Progenitor cell of endocrine pancreas (in vitro differentiated cells): ENCODE measurements at regions not wholly inside any gene's neighbourhood (a gene's known extent, or its start where the extent isn't known, plus 50 kb on each side); places are given as distances from the start of the nearest gene placed in this dataset.
"Not testable (repeated sequence)": the region's sequence is repeated elsewhere in the genome, so short reads cannot be mapped to it uniquely, and the experiment has no call there.

ENCODE experiments used
- DNase-seq: peaks from one replicate; pipeline ENCODE4 v3.0.0; 2021; ENCODE audit warnings: low spot score; ENCODE audit not compliant: unreplicated experiment
- H3K27ac Mint-ChIP-seq: 2 replicates; pipeline ENCODE4 v1.8.0; 2021; ENCODE audit warnings: mild to moderate bottlenecking, moderate library complexity, mixed read lengths
- H3K27me3 Mint-ChIP-seq: 2 replicates; pipeline ENCODE4 v1.8.0; 2021; ENCODE audit warnings: mixed read lengths
- H3K36me3 Mint-ChIP-seq: 2 replicates; pipeline ENCODE4 v1.8.0; 2022; ENCODE audit warnings: mixed read lengths; ENCODE audit not compliant: insufficient read depth
- H3K4me1 Mint-ChIP-seq: 2 replicates; pipeline ENCODE4 v1.8.0; 2021; ENCODE audit warnings: low read depth, mixed read lengths
- H3K4me3 Mint-ChIP-seq: 2 replicates; pipeline ENCODE4 v1.8.0; 2021; ENCODE audit warnings: low read depth, mild to moderate bottlenecking, moderate library complexity, mixed read lengths
- H3K9me3 Mint-ChIP-seq: 2 replicates; pipeline ENCODE4 v1.8.0; 2021; ENCODE audit warnings: low read depth, mixed read lengths
- CTCF ChIP-seq: fragments of 200-600 bp; sonication (generic); IDR thresholded peaks from one replicate; pipeline ENCODE4 v1.5.0; 2021; ENCODE audit warnings: antibody characterized with exemption, mild to moderate bottlenecking; ENCODE audit not compliant: unreplicated experiment

GRCh38 chr2:16218161-16218560 lies 277.8 kb downstream of the MYCN start:
- H3K9me3 Mint-ChIP-seq: no peaks in the 10 kb centered on the region
- no peak for TF ChIP-seq CTCF
- no peaks in the 10 kb centered on the region for H3K4me1 Mint-ChIP-seq
- H3K27me3 Mint-ChIP-seq: peaks cover 20% of the 10 kb centered on the region
- no peak overlapping the region for H3K4me3 Mint-ChIP-seq
- no peak for DNase-seq
- no peaks in the 10 kb centered on the region for H3K36me3 Mint-ChIP-seq
- H3K27ac Mint-ChIP-seq: no peak overlapping the region

- H3K4me1 Mint-ChIP-seq, H3K4me3 Mint-ChIP-seq, DNase-seq, H3K27ac Mint-ChIP-seq, H3K9me3 Mint-ChIP-seq, H3K36me3 Mint-ChIP-seq: not testable (repeated sequence)
- peaks cover 20% of the 10 kb centered on the region for H3K27me3 Mint-ChIP-seq
These were observed 277.4 kb downstream of the MYCN start for GRCh38 chr2:16217741-16218140.

GRCh38 chr2:16217291-16217690 lies 276.9 kb downstream of the MYCN start:
- H3K36me3 Mint-ChIP-seq: no peaks in the 10 kb centered on the region
- no peak overlapping the region for H3K4me3 Mint-ChIP-seq
- no peak overlapping the region for H3K27ac Mint-ChIP-seq
- H3K9me3 Mint-ChIP-seq: no peaks in the 10 kb centered on the region
- TF ChIP-seq CTCF: no peak
- DNase-seq: no peak
- no peaks in the 10 kb centered on the region for H3K4me1 Mint-ChIP-seq
- peaks cover 19% of the 10 kb centered on the region for H3K27me3 Mint-ChIP-seq

GRCh38 chr2:16216558-16216945 lies 276.2 kb downstream of the MYCN start:
- TF ChIP-seq CTCF: no peak
- no peaks in the 10 kb centered on the region for H3K9me3 Mint-ChIP-seq
- H3K4me3 Mint-ChIP-seq: no peak overlapping the region
- H3K4me1 Mint-ChIP-seq: no peaks in the 10 kb centered on the region
- DNase-seq: no peak
- H3K27ac Mint-ChIP-seq: no peak overlapping the region
- H3K36me3 Mint-ChIP-seq: no peaks in the 10 kb centered on the region
- H3K27me3 Mint-ChIP-seq: peaks cover 12% of the 10 kb centered on the region

- no peak for TF ChIP-seq CTCF
- Mint-ChIP-seq H3K4me1 (no peaks in the 10 kb centered on the region), H3K36me3 (no peaks in the 10 kb centered on the region), H3K4me3 (no peak overlapping the region), H3K9me3 (no peaks in the 10 kb centered on the region), H3K27me3 (peaks cover 9% of the 10 kb centered on the region), H3K27ac (no peak overlapping the region)
- DNase-seq: no peak
These were observed 275.7 kb downstream of the MYCN start for GRCh38 chr2:16215902-16216557.

- Mint-ChIP-seq H3K9me3 (no peaks in the 10 kb centered on the region), H3K4me3 (no peak overlapping the region)
- TF ChIP-seq CTCF: no peak
These were observed 274.5 kb downstream of the MYCN start for GRCh38 chr2:16214861-16215260.

More at GRCh38 chr2:16214861-16215260, 274.5 kb downstream of the MYCN start:
- Mint-ChIP-seq H3K4me1 (no peaks in the 10 kb centered on the region), H3K27ac (no peak overlapping the region), H3K27me3 (peaks cover 9% of the 10 kb centered on the region), H3K36me3 (no peaks in the 10 kb centered on the region)
- DNase-seq: no peak
